Occipital lobe (tissue), 1 donor: ENCODE measurements at regions not wholly inside any gene's neighbourhood (a gene's known extent, or its start where the extent isn't known, plus 50 kb on each side); places are given as distances from the start of the nearest gene placed in this dataset.

ENCODE experiments used
- DNase-seq: peaks from one replicate; lab custom pipeline; 2025; lab: John Stamatoyannopoulos, UW

DNA sequence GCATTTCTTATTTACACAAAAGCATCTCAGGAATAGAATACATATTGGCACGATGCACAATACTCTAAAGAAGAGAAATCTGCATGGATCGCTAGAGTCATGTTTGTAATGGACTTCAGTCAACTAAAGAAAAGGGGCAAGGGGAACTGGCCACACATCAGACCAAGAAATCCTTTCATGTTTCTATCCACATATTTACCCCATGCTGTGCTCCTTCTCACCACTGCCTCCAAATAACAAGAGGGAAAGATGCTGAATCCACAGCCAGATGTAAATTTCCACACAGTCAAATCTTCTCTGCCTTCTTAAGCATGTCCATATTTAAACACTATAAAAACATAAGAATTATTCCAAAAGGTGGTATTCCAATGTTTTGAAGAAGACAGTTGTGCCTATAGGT lies 67.6 kb downstream of the COX18 start:
- DNase-seq, result no peak

DNA sequence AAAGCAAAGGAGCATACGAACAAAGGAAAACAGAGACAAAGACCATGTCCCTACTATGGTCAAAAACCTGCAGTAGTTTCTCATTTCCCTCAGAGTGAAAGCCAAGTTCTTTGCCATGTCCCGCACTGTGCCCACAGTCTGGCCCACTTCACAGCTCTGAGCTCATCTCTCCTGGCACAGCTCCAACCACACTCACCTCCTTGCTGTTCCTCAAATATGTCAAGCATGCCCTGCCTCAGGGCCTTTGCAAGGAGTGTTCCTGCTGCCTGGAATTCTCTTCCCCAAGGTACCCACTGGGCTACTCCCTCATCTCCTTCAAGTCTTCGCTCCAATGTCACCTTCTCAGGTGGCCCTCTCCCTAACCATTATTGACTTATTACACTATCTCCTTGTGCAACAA lies 72.1 kb downstream of the COX18 start:
- DNase-seq, result no peak

DNA sequence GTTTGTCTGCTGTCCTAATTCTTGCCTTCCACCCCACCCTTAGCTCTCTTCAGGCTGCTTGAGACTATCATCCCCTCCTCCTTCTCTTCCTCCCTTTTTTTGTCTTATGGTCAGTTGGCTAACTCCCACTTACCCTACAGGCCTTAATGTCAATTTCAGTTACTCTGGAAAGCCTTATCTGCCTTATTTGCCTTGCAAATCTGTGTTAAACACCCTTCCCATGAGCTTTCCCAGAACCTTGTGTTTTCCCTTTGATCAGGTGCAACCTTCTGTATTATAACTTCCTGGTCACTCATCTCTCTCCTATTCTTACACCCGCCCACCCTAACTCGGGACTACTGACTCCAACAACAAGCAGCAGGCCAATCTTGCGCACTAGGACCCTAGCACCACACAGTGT lies 74.8 kb downstream of the COX18 start:
- no peak for DNase-seq

DNA sequence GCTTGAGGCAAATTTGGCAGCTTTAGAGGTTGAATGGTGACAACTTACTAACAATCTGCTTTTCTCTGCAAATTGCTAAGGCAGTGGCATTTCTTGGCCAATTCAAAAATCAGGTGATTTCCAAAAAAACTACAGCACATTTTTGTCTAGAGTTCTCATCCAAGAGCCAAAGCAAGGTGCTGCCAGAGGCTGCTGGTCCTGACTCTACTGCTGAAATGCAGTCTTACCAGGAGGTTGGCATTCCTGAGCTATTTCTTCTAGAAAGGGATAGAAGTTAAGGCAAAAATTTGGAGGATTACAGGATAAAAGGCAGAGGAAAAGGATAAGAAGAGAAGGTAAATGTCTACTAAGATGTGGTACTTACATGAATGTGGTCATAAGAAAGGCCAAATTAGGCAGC lies 75.6 kb downstream of the COX18 start:
- DNase-seq, result no peak

DNA sequence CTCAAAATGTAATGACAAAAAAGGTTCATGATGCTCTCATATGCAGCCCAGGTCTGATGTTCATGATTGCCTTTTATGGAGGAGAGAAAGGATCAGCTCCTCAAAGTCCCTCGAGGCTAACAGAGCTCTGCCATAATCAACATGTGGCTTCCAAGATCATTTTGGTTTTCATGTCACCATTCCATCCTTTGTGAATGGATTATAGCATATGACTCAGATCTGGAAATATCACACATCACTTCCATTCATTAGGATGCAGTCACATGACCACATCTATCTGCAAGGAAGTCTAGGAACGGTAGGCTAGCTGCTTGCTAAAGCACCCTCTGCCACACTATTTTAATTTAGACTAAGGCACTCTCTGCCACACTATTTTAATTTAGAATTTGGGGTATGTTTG lies 77.6 kb downstream of the COX18 start:
- no peak for DNase-seq

DNA sequence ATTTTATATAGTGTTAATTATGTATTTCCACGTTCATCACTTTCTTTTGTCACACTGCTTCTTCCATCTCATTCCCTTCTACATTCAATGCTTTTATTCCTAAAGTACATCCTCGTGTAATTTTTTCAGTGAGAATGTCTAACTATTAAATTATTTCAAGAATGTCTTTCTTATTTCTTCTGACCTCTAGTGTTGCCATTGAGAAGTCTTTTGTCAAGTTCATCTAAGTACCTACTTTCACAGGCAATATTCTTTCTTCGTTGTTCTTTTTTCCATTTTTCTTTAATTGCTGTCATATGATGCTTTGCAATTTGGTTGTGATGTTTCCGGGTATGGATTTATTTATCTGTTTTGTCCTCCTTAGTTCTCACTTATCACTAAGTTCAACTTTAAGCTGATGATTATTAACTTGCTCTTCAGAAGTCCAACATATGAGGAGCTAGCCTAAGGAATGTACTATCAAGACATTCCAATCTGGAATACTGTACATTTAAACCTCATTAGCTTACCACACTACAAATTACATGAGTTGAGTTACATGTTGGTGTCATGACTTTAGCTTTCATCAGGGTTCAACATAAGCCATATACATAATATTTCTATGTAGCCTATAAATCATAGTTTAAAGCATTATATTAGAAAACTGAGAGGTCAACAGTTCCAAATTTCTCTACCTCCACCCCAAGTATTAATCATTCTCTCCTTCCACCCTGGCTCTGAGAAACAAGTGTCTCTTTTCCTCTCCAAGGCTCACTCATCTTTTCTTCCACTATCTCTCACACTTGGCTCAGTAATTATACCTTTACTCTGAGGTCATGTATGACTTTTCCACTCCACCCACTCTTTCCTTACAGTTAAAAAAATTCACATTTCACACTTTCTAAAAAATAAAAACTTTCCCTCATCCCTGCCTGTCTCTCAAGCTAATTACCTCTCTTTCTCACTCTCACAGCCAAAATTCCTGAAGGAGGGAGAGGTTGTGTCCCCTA lies 81.5 kb downstream of the COX18 start:
- no peak for DNase-seq

DNA sequence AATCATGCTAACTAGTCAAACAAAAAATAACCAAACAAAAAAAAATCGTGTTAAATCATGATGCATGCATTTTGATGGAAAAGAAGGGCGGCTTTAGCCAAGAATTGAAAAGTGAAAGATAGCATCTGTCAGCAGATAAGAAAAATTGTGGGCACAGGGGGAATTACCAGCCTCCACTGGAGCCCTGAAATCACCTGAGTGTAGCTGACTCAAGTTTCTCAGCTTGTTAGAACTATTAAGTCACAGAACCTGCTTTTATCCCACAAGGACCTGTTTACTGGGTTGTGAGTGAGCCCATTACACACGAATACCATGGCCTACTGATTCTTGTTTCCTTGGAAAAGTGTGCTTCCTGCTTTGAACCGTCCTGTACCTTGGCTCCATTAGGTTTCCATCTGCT lies 85.2 kb downstream of the COX18 start:
- no peak for DNase-seq

DNA sequence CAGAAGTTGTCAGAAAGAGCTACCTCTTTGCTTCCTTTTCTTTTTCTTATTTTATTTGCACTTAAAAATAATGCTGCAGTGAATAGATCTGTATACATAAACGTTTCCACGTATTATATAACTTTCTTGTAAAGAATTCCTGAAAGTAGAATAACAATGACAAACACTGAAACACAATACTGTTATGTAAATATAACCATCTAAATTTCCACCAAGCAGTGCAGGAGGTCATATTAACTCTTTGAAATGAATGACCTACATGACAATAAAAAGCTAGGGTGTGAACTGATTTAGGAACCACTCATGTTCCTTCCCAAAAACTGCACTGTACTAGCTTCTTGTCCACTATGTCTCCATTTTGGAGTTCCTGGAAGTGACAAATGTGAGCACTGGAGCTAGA lies 85.8 kb downstream of the COX18 start:
- no peak for DNase-seq

DNA sequence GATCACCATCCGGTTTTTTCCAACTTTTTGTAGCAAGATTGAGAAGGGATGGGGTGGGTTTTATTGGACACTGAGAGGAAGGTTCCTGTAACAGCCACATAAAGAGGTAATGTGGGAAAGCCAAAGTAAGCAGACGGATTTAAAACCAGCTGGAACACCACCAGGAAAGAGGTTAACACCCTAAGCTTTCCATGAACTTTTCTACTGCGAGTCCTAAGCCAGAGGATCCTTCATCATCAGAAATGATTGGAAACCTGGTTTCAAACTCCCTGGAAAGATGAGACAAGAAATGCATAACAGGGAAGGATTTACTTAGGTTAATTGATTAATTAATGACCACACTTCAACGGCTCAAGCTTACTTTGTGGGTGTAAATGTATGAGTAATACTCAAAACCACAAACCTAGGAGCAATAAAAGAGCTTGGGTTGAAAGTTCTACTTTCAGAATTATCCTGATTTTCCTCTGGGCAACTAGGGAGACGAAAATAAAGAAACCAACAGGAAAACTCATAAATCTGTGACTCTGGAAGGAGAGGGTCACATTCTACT lies 91.5 kb downstream of the COX18 start:
- no peak for DNase-seq

DNA sequence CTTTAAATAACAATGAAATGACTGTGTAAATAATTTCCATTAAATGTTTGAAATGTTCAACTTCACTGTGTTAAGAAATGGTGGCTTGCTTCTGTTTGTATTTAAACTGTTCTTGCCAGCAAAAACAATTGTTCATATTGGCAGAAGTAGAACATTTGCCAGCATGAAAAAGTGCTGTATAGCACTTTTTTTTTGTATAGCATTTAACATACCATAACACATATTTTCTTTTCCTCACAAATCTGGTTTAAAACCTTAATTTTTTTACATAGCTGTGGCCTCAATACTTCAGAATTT lies 94.1 kb downstream of the COX18 start:
- DNase-seq, result no peak

DNA sequence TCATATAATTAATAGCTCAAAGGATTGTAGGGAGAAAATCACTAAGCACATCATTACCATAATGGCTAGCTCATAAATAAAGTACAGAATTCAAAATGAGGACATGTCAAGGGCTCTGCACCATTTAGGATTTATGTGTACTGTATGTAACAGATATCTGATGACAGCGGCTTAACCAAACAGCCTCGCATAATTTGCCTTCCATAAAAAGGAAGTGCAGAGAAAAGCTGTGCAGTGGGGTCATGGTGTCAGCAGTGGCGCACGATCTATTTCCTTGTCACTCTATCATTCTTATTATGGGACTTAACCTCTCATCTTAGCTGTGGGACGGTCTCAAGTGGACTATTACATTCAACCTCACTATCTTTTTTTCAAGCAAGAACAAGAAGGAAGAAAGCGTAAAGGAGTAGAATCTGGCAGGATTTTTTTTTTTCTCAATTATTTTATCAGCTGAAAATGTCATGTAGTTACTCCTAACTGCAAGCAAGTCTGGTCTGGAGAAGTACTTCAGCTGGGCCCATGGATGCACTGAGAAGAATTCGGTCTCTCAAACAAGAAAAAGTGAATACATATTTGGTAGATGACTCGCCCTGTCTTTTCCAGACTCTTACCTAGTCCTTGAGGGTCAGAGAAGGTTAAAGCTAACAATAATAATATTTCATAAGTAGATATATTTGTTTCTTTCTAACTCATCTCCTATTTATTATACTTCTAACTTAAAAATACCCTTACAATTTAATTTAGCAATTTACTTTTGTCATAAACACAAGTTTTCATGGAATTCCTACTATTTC lies 94.6 kb downstream of the COX18 start:
- DNase-seq, result no peak

DNA sequence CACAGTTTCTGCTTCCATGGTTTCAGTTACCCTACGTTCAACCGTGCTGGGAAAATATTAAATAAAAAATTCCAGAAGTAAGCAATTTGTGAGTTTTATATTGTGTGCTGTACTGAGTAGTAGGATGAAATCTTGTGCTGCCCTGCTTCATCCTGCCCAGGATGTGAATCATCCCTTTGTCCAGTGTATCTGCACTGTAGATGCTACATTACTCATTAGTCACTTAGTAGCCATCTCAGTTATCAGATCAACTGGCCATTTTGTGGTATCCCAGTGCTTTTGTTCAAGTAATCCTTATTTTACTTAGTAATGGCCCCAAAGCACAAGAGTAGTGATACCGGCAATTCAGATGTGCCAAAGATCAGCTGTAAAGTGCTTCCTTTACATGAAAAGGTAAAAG lies 97.9 kb downstream of the COX18 start:
- no peak for DNase-seq

DNA sequence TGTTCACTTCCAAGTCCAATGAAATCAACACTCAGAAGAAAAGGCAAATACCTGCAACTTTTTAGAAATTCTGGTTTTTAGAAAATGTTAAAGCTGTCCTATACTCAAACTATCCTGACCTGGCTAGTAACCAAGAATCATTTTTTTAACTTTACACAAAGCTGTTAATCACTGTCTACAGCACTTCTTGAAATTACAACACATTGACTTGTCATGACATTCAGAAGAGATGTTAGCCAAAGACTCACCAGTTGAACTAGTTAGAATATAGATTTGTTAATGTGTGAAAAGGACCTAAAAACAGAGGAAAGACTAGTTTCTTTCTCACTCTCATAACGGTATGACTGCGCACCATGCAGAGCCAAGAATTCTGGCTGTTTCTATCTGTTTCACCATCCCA lies 98.8 kb downstream of the COX18 start:
- no peak for DNase-seq

DNA sequence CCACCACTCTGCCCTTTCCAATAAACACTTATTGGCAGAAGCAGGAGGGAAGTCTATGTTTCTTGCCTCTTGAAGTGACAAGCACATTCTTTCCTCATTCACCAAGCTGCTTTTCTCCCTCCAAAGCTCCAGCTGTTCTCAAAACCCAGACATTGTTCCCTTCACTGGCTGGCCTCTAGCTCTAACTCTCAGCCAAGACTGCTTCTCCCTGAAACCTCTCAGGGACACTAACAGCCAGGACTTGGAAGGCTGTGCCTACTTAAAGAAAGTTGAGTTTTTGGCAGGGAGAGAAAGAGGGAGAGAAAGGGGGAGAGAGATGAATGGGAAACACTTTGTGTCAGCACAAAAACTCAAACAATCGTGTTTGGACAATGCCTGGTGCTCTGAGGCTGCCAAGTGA lies 99.5 kb downstream of the COX18 start:
- DNase-seq, result no peak

DNA sequence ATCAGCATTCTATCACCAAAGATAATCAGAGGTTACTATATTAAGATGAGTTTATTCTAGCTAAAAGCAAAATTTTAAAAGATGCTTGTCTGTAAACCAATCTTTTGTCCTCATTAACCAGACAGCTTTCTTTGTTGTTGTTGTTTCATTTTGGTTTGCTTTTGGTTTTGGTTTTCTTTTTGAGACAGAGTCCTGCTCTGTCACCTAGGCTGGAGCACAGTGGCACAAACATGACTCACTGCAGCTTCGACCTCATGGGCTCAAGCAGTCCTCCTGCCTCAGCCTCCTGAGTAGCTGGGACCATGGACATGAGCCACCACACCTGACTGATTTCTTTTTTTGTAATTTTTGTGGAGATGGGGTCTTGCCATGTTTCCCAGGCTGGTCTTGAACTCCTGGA lies 102.9 kb downstream of the COX18 start:
- no peak for DNase-seq

DNA sequence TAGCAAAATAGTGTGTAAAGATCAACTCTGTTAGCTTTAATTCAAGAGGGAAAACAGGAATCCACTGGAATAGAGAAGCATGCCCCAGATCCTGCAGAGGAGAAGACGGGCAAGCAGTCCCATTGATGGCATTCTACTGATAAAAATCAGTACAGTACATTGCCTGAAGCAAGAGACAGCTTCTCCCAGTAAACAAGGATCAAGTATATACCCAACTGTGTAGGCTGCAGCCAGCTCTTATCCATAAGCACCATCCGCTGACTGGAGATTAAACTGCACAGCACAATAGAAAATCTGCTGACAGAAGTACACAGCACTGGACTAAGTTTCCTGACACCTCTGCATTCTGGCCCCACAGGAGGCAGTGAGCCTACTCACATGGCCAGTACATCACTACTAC lies 110.1 kb downstream of the COX18 start:
- no peak for DNase-seq

DNA sequence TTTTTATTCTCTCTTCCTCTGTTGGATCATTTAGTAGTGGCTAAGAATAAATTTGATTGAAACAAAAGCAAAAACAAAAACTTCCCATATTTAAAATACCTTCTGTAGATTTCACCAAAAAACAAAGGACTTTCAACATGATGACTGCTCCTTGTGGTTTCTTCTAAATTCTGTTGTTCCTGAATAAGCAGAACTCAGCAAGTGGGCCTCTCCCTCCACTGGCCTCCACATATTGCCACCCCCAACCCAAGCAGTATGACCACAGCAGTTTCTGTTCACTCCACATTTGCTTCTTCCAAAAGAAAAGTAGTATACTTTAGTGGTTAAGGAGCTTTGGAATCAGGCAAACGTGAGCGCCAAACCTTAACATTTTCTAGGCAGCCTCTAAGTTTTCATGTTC lies 114.7 kb downstream of the COX18 start:
- no peak for DNase-seq

DNA sequence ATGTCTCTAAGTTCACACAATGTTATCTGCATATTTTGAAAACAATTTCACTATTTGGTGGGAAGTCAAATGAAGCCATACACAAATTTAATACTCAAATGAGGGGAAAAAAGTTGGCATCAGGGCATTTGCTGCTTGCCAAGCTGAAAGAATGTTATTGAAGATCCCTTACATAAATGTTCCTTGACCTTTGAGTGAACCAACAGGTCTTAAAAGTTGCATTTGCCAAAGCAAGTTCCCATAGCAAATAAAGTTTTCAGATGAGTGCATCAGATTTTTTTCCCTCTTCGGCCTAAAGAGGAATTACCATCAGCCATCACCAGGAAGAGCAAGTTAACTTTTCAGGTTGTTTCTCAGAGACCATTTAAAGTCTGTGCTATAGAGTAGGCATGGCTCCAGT lies 115.9 kb downstream of the COX18 start:
- DNase-seq, result no peak

DNA sequence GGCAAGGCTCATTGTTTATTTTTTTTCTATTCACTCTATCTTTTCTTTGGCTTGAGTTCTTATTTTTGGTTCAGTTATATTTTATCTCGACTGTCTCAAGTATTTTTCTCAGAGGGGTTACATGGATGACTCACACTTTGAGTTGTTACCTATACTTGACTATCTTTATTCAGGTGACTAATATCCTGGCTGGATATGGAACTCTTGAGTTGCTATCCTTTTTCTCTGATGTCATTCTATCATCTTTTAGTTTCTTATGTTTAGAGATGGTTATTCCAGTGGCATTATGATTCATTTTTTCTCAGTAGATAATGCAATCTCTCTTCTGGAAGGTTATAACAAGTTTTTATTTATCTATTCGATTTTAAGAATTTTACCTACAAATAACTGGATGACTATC lies 117.9 kb downstream of the COX18 start:
- no peak for DNase-seq

DNA sequence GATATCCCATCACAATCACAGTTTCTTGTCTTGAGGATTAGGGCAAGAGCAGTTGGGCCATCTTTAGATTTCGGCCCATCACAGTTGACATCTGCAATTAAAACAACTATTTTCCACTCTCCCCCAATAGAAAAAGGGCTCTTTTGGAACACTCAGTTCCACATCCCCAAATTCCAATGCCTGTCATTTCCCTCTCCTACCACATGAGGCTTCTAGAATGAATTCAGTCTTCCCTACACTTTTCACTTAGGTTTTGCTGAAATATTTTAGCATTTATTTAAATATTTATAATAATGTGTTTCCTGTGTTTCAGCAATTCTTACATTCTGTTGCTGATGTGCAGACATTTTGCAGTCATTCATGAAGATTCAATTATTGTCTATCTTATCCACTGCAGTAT lies 118.4 kb downstream of the COX18 start:
- no peak for DNase-seq

DNA sequence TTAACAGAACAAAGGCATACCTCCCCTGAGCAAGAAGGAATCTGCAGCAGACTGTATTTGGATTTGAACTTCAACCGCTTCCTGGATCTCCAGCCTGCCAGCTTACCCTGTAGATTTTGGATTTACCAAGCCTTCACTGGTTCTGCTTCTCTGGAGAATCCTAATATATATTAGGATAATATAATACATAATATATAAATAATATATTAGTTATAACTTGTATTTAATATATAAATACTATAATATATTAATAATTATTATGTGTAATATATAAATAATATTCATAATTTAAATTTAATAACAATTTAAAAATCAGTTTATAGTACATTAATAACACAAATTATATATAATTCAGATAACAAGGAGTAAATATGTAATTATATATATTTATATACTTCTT lies 121.4 kb downstream of the COX18 start:
- no peak for DNase-seq

DNA sequence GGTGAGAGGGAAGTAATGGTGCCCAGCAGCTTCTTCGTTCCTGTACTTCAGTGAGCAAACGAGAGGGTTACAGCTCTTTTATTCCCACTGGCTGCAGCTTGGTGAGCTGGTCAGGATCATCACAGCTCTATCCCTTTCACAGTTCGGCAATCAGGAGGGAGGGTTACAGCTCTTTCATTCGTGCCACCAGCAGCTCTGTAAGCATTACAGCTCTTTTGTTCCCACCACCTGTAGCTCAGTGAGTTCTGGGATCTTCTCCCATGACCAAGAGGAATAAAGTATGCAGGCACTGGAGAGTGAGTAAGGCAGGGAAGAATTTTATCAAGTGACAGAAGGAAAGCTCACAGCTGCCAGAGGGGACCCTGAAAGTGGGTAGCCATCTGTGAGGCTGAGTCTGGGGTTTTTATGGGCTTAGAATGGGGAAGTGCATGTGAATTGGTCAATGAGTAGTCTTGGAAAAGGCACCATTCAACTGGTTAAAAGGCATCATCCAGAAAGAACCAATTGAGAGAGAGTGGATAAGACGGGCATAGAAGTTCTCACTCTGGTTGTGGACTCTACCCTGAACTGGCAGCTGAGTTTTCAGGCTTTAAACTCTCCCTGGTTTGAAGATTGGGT lies 123.7 kb downstream of the COX18 start:
- DNase-seq, result no peak
